GM21576 (cell line): ENCODE measurements at regions not wholly inside any gene's neighbourhood (a gene's known extent, or its start where the extent isn't known, plus 50 kb on each side); places are given as distances from the start of the nearest gene placed in this dataset.
"Not testable (repeated sequence)": the region's sequence is repeated elsewhere in the genome, so short reads cannot be mapped to it uniquely, and the experiment has no call there.

Source experiments
- ATAC-seq: cut with Tn5 transposase; IDR thresholded peaks from one replicate; pipeline ENCODE4 v1.9.1; 2021; ENCODE audit warnings: mild to moderate bottlenecking, moderate library complexity; ENCODE audit not compliant: unreplicated experiment

DNA sequence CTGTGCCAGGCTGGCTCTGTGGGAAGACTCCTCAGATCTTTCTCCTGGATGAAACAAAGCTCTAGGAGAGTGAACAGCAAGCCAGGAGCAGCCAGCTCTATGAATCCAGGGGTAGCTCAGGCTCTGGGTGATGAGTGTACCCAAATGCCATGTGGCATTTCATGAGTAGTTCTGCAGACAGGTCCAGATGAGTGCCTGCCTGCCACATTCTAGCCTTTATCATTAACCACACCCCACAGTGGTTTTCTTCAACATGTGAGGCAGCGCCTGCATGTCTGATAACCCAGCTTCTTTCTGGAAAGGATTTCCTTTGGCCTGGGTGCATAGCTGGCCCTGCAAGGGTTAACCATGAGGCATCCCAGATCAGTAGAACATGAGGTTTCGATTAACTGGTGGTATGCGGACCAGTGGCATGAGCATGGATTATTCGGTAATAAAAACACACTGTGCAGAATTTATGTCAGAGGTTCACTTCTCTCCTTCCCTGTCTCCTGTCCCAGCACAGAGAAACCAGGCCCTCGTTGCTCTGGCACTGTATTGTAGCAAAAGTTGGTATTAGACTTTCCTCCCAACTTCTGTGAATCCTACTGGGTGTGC is 381.9 kb upstream of the ZNF462 start:
- no peak for ATAC-seq

DNA sequence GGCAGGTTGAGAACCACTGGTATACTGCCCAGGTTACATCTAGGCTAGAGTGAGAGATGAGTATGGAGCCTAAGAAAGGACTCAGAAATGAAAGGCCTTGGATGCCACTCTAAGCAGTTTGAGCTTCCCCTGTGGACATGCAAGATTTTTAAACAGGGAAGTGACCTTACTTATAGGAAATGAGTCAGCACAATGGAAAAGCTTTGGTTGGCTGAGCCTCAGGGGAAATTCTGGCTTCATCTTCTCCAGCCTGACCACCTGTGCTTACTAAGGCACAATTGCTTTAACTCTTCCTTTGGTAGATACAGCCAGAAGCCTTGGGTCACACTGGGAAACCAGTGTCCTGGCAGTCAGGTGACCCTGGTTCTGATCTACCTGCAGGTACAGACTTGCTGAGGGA is 380.2 kb upstream of the ZNF462 start:
- ATAC-seq = no peak

DNA sequence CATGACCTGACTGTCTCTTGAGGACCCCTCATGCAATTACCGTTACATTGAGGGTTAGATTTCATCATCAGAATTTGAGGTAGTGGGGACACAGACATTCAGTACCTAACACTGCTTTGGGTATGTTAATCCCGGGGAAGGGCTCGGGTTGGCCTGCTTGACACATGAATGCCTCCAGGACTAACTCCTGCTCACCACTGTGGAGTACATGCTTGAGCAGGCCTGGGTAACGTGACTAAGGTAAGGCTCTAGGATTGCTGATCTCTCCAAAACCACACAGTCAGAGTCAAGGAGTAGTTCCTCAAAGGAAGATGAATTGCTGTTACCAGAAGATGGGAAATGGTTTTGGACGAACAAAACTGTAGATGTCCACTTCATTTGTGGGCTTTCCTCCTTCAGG is 376.3 kb upstream of the ZNF462 start:
- ATAC-seq = no peak

DNA sequence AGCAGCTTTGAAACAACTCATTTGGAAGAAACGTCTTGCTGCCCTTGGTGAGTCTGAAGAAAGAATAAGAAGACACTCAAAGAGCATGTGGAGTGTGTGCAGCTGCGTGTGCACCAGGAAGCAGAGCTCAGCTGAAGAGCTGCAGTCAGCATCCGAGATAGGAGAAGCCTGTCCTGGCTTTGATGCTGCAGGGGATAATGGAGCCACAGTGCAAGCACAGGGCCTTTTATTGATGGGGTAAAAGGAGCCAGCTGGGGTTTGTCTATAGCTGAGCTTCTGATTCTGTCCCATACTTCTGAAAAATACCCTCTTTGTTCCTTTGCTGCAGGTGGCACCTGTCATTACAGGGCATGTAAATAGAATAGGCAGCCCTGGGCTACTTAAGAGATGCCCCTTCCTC is 375.7 kb upstream of the ZNF462 start:
- no peak for ATAC-seq

DNA sequence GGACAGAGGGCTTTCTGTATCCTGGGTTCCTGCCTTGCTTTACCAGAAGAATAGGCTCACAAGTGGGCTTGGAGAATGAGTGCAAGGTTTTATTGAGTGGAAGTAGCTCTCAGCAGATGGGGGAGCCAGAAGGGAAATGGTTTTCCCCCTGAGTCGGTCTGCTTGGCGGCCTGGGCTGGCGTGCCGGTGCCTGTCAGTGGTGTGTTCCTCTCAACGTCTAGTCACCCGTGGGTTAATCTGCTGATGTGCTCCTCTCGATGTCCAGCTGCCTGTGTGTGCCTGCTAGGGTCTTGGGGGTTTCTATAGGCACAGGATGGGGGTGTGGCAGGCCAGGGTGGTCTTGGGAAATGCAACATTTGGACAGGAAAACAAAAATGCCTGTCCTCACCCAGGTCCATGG is 370.8 kb upstream of the ZNF462 start:
- not testable (repeated sequence) for ATAC-seq

DNA sequence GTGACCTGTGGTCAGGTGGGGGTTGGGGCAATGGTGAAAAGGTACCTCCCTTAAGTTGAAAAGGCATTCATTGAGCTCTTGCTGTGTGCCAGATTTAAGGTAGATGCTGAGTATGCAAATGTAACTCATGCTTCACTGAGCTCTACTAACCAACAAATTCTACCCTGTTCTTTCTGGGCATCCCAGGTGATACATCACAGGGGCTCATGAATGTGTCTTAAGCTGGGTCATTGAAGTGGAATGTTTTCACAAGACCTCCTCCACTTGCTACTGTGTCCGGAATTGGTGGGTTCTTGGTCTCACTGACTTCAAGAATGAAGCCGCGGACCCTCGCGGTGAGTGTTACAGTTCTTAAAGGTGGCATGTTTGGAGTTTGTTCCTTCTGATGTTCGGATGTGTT is 362.8 kb upstream of the ZNF462 start:
- no peak for ATAC-seq

DNA sequence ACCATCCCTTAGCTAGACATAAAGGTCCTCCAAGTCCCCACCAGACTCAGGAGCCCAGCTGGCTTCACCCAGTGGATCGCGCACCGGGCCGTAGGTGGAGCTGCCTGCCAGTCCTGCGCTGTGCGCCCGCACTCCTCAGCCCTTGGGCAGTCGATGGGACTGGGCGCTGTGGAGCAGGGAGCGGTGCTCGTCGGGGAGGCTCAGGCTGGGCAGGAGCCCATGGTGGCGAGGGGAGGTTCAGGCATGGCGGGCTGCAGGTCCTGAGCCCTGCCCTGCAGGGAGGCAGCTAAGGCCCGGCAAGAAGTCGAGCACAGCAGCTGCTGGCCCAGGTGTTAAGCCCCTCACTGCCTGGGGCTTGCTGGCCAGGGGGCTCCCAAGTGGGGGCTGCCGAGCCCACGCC is 361.8 kb upstream of the ZNF462 start:
- ATAC-seq = not testable (repeated sequence)

DNA sequence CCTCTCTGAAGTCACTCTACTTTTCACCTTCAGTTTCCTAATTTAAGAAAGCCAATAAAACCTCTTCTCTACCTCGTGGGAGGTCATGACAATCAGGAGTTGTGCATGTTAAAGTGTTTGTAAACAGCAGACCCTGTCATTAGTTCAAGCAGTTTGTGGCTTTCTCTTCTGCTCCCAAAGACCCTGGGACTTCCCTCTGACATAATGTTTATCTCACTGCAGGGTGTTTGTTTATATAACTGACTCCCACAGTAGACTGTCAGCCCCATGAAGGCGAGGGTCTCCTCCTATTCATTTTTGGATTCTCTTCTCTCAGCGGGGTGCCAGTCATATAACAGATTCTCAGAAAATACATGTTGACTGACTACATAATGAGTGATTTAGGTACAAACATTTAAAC is 360.0 kb upstream of the ZNF462 start:
- no peak for ATAC-seq

DNA sequence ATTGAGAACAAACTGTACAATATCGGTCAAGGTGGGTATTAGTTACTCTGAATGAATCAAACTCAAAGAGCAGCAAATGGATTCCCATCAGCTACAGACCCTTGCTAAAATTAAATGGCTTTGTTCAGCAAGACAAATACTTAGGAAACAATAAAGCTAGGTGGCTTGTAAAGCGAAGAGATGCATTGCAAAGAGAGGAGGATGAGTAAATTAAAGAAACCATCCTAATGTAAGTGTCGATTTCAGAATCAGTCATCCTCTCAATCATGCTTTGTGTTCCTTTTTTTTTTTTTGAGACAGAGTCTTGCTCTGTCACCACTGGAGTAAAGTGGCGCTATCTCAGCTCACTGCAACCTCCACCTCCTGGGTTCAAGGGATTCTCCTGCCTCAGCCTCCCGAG is 359.2 kb upstream of the ZNF462 start:
- peak; percentile 51 for ATAC-seq

DNA sequence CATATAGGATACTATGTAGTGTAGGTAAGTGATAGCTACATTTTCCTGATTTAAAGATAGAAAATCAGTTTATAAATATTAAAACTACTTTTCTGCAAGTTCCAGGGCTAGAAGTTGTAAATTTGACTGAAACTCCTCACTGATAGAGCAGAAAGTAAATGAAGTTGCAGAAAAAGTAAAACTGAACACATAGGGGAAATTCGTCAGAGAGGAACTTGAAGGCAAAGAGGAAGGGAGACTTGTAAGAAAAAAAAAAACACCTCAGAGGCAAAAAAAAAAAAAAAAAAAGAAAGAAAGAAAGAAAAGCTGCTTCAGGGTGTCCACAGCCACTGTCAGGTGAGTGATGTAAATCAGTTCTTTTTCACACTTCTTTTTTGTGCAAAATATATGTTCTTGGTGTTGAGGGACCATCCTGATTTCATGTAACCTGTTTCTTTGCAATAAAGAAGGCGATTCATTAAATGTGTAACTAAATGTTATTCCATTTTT is 336.2 kb upstream of the ZNF462 start:
- ATAC-seq = no peak

DNA sequence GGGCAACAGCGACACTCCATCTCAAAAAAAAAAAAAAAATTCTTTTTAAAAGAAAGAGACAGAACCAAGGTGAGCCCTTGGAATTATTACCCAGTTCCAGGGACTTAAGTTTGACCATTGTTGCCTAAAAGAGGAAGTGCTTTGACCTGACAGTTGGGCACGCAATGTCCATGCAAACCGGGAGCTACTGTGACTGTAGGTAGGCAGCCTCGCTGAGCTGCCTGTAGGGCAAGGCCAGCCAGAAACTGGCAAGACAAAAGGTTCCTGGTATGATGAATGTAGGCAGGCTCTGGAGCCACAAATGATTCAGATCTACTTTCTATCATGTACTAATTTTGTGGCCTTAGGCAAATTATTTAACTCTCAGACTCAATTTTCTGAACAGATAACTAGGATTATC is 334.8 kb upstream of the ZNF462 start:
- ATAC-seq = no peak

DNA sequence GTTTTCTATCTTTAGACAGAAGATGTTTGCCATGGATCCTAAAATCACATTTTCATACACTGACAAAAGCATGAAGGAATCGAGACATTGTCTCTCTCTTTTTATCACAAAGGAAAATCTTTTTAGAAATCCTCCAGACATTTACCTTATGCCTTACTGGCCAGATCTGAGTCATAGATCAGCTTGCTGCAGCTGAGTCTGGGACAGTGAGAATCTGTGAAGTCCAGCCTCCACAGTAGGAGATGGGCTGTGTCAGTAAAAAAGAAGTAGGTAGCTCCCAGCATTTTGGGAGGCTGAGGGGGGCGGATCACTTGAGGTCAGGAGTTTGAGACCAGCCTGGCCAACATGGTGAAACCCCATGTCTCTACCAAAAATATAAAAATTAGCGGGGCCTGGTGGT is 333.4 kb upstream of the ZNF462 start:
- ATAC-seq = no peak

DNA sequence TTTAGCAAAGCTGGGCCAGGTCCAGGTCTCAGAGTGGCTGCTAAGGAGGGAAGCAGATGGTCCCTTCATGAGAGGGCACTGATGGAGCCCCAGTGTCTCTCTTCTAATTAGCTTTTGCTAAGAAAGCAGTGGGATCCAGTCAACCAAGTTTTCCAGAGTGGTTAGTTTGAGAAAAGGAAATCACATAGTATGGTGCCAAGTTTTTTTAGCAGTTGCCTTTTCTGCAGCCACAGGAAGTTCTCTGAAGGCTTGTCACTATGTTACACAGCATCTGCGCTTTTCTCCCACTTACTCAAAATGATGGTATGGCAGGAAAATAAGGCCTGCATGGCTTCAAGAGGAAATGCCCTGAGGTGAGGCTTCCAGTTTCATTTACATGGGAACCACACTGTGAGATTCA is 331.5 kb upstream of the ZNF462 start:
- ATAC-seq = no peak

DNA sequence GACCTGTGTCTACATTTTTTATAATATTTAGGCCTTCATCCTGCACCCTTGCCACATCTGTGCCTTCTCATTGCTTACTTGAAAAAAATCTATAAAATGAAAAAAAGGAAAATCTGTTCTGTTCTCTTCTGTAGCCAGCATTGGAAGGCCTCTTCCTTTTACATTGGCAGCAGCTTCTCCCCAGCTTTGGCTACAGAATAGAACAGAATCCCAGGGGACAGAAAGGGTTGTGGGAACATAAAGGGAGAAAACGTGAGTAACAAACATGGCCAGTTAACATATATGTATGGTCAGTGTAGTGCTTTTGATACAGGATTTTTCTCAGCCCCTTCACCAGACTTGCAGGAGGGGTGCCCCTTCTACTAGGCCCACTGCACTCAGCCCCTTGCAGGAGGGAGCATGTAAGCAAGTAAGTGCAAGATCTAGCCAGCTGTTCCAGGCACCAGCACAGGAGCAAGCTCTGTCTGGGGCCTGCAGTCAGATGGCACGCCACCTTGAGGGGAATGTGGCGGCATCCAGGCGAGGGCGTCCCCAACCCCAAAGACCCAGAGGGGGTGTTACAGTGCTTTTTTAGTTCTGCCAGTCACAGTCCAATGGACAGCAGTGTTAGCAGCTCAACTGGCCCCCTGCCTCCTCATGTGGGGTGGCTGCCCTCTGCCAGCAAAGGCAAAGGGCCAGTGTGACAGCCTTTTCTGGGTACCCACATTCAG is 330.5 kb upstream of the ZNF462 start:
- ATAC-seq = no peak

DNA sequence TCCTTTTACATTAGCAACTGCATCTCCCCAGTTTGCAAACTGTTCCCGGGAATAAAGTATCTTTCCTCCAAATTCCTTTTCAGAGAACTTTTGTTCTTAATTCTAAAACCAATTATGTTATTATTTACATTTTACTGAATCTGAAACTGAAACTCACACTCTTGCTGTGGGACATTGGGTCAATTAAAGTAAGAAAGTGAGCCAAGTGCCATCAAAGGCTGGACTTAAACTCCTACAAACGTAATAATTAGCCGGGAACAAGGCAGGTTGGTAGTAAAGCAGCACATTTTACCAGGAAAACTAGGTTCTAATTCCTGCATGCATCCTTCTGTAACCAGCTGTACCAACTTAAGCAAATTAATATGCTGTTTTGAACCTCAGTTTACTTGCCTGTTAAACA is 328.2 kb upstream of the ZNF462 start:
- no peak for ATAC-seq

DNA sequence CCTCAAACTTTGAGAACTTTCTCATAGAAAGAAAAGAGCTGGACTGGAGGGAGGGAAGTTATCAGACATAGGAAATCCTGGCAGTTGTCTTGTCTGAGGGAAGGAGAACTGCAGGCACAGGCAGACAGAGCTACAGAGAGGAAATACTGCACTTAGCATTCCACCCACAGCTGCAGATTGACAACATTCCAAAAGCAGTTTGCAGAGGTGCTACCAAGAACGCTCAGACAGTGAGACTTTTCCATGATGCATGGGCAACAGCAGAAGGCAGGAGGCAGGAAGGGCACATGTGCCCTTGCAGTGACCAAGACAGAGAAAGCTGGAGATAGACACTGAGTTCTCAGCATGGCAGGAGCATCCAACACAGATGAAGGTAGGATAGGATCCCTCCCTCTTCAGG is 327.5 kb upstream of the ZNF462 start:
- no peak for ATAC-seq

DNA sequence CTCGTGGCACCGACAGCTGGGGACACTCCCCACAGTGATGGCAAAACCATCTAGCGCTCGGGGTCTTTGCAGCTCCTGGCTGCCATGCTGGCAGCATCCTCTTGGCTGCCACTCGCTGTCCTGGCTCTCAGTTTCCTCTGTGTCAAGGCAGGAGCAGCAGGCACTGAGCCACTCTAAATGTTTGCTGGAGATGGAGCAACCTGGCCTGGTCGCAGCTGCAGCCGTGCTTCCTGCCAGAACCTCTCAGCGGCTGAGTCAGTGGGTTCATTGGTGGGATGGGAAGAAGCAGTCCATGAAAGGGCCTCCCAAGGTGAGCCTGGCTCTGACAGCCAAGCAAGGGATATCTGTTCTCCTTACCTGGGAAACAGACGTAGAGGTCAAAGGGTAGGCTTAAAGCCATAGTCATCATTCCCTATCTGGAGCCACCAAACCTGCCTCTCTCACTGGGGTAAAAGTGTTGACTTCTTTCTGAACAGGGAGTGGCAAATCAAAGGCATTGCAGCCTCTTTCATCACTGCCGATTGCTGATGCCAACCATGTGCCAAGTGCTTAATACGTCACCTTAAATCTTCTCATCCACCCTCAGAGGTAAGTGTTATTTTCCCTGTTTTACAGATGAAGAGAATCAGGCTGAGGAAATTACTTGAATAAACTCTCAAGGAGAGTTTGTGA is 304.8 kb upstream of the ZNF462 start:
- ATAC-seq = no peak

DNA sequence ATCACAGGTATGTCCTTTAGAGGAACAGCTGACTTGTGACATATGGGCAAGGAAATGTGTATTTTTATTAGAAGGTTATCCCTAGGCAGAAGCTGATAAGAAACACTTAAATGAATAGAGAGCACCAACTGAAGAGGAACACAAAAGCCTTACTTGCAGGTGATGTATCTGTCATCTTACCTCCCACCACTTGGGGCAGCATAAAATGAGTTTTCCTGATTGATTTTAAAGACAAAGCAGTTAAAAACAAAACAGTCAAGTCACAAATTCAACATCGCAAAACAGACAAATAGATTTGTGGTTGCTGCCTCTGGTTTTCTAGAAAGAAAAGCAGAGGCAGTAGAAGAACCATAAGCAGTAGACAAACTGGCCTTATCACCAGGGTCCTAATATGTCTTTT is 302.4 kb upstream of the ZNF462 start:
- ATAC-seq = no peak

DNA sequence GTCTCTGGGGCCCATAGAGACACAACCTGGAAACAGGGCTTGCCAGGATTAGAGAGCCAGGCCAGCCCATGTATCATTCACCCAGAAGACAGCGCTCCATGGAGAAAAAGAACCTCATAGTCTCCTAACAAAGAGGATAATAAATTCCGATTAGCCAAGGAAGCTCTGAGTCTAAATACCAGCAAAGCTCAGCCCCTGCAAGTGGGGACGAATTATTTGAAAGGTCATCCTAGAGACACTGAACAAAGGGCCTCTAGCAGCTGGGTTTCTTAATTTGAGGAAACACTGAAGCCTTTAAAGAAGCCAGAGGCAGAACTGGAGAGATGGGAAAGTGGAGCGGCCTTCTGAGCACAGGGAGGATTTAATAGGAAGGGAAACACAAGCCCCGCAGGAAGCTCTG is 287.1 kb upstream of the ZNF462 start:
- no peak for ATAC-seq

DNA sequence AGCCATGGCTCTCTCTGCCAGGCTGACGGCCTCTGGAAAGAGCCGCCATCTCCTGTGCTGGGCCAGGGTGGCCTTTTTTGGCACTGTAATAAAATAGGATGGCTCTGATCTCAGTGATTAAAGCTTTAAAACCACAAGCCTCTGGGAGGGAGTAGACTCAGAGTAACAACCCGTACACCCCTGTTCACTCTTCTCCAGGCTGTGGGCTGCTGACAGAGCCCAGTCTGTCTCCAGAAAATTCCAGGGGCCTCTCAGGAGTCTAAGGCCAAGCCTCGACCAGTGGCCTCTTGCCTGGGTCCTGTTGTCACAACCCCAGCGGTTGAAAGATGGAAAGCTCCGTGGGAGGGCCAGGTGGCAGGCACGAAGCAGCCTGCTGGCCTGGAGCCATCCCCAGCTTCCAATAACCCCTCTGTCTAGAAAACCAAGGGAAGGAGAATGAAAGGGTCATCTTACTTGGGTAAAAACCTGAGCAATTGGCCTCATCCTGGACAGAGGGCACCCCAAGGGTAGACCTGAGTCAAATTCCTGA is 286.7 kb upstream of the ZNF462 start:
- no peak for ATAC-seq

DNA sequence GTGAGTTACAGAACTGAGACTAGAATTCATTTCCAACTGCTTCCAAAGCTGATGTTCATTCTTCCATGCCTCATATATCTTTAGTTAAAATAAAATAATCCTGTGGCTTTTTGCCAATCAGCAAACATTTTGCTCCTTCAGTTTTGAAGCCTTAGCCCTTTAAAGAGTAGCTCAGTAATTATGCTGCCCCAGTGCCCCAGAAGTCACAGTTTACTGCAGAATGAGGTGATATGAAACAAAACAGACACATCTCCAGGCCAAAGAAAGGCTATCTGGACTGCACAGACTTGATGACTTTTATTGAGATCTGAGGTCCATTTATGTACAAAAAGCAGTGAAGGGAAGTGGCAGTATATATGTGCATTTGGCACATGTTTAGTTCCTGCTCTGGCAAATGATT is 285.8 kb upstream of the ZNF462 start:
- ATAC-seq = no peak

DNA sequence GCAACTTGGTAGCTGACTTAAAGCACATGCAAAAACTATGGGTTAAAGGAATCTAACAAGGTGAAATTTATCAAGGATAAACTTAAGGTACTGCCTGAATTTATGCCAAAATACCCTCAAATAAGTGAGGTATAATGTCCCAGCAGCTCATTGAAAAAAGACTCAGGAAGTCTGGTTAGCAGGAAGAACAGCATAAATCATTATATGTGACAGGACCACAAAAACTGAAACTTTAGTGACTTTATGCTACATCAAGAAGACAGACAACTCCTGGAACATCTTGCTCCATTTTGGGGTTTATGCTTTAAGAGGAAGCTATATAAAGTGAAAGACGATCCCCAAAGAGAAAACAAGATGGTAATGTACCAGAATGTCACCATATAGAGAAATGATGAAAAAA is 282.4 kb upstream of the ZNF462 start:
- no peak for ATAC-seq
